Stimulated activated CD8-positive, alpha-beta memory T cell treated with anti-CD3 and anti-CD28 coated beads, Interleukin-15, amount 100 ng/mL, for 24 hours (primary cell): ENCODE measurements at regions not wholly inside any gene's neighbourhood (a gene's known extent, or its start where the extent isn't known, plus 50 kb on each side); places are given as distances from the start of the nearest gene placed in this dataset.

ENCODE experiments used
- DNase-seq: peaks from one replicate; pipeline ENCODE4 v3.0.0-alpha.2; 2020; ENCODE audit warnings: low read depth

- DNase-seq = no peak
Measured at GRCh38 chr7:25515633-25516275, 287.5 kb upstream of the NPVF start.

GRCh38 chr7:25517906-25518305, 289.6 kb upstream of the NPVF start:
- DNase-seq = no peak

GRCh38 chr7:25520017-25520416, 291.7 kb upstream of the NPVF start:
- no peak for DNase-seq

- no peak for DNase-seq
Measured at GRCh38 chr7:25520516-25520915, 292.2 kb upstream of the NPVF start.

- no peak for DNase-seq
Measured at GRCh38 chr7:25521236-25521635, 292.9 kb upstream of the NPVF start.

GRCh38 chr7:25522727-25523126, 294.4 kb upstream of the NPVF start:
- no peak for DNase-seq

GRCh38 chr7:25527665-25528170, 299.4 kb upstream of the NPVF start:
- DNase-seq = no peak

GRCh38 chr7:25529320-25529719, 301.0 kb upstream of the NPVF start:
- no peak for DNase-seq

GRCh38 chr7:25536851-25537250, 308.6 kb upstream of the NPVF start:
- no peak for DNase-seq

- no peak for DNase-seq
Measured at GRCh38 chr7:25537662-25538375, 309.5 kb upstream of the NPVF start.

GRCh38 chr7:25541094-25541821, 313.0 kb upstream of the NPVF start:
- DNase-seq = no peak

- DNase-seq = no peak
Measured at GRCh38 chr7:25541877-25542276, 313.6 kb upstream of the NPVF start.

- DNase-seq = no peak
Measured at GRCh38 chr7:25543210-25543609, 314.9 kb upstream of the NPVF start.

GRCh38 chr7:25543798-25544197, 315.5 kb upstream of the NPVF start:
- no peak for DNase-seq

GRCh38 chr7:25544254-25544653, 316.0 kb upstream of the NPVF start:
- DNase-seq = no peak

GRCh38 chr7:25545124-25546008, 317.1 kb upstream of the NPVF start:
- no peak for DNase-seq

- DNase-seq = no peak
Measured at GRCh38 chr7:25546306-25546705, 318.0 kb upstream of the NPVF start.

GRCh38 chr7:25549271-25549921, 321.1 kb upstream of the NPVF start:
- no peak for DNase-seq

- DNase-seq = no peak
Measured at GRCh38 chr7:25550149-25550548, 321.9 kb upstream of the NPVF start.

GRCh38 chr7:25552998-25553397, 324.7 kb upstream of the NPVF start:
- no peak for DNase-seq

- DNase-seq = no peak
Measured at GRCh38 chr7:25553580-25554291, 325.4 kb upstream of the NPVF start.
